Renal cortical epithelial cell (primary cell): ENCODE measurements at regions not wholly inside any gene's neighbourhood (a gene's known extent, or its start where the extent isn't known, plus 50 kb on each side); places are given as distances from the start of the nearest gene placed in this dataset.
"Not testable (repeated sequence)": the region's sequence is repeated elsewhere in the genome, so short reads cannot be mapped to it uniquely, and the experiment has no call there.

Experiments
- DNase-seq: peaks from one replicate; pipeline ENCODE4 v3.0.0-alpha.2; 2011; ENCODE audit warnings: low read depth

DNA sequence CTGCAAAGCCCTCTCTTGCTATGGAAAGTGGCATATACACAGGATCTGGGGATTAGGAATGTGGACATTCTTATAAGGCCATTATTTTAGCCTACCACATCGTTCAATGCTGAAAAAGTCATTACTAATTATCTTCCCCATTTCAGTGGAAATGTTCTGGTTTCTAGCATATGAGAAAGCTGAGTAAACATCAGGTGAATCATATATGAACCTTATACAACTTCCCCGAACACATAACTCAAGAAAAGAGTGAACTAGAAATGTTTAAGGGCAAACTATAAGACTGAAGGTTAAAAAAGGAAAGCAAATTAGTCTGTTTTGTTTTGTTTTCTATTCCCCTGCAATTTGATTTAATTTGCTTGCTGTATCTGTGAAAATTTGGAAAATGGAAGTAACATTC, 62.5 kb upstream of the SEC22B start:
- DNase-seq = not testable (repeated sequence)

DNA sequence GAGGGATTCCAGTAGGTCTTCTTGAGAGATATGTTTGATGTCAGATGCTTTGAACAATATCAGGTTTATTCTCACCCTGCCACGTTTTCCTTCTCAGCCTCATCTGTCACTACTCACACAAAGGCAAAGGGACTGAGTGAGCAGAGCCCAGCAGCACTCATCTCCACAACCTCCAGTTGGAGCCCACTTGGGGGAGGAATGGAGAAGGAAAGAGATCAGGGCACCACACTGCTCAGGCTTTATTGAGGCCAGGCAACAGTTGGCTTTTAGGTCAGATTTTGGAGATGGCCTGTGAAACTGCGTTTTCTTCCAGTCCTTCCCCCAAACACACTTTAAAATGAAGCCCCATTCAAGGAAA, 57.3 kb upstream of the SEC22B start:
- not testable (repeated sequence) for DNase-seq

DNA sequence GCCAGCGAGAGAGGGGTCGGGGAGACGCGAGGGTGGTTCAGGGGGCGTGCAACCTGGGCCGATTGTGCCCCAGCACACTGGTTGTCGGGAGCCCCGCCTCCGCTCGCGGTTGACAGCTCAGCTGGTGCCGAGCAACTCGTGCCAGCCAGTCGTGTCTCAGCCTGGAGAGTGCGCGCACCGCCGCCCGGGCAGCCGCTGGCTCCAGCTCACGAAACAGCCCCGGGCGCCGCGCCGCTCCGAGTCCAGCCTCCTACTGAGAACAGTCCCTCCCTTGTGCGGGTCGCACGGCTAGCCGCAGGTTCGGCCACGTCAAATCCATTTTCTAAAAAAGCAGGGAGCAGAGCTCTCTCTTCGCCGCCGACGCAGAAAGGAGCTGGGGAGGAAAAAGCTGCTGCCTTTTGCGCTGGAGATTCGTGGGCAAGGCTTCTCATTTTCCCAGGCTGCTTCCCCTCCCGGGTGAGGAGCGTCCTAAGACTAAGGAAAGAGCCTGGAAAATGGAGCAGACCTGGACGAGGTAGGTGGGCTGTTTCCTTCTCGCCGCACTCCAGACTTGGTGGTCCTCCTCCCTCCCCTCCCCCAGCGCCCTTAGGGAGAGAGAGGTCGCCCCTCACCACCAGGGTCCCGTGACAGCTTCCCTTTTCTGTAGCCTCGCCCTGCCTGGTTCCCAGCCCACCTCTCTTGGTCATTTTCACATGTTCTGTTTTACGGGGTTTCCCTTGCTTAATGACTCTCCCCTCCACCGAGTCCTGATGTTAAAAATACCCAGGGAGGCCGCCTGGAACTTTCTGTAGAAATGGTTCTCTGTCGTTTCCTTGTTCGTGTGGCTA, 56.7 kb upstream of the SEC22B start:
- DNase-seq = not testable (repeated sequence)

DNA sequence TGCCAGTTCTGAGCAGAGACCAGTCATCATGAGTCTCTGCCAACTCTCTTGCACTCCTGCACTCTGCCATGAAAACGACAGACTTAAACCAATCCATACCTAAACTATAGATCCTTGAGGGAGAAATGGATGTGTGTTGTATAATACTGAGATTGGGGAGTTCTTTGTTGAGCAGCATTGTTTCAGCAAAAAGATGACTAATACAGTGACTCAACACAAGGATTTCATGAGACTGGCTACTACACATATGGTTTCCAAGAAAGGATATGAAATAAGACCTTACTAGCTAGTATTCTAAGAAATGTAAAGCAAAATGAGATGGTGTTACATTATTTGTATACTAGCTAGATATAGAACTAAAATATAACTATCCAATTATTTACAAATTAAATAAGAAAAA, 53.5 kb upstream of the SEC22B start:
- not testable (repeated sequence) for DNase-seq
